ENCODE measurements at regions not wholly inside any gene's neighbourhood (a gene's known extent, or its start where the extent isn't known, plus 50 kb on each side); places are given as distances from the start of the nearest gene placed in this dataset.

GRCh38 chr2:237251986-237252385 lies 162.0 kb downstream of the COL6A3 start:
- no peaks in the 10 kb centered on the region for H3K36me3 Mint-ChIP-seq
- peaks cover 6% of the 10 kb centered on the region for H3K27me3 Mint-ChIP-seq
- peaks cover 0 to 3% (median 2%) of the 10 kb centered on the region in 3 donors for H3K9me3 Mint-ChIP-seq
- no peak overlapping the region for H3K4me3 Mint-ChIP-seq
- no peak overlapping the region for H3K27ac Mint-ChIP-seq
- H3K4me1 Mint-ChIP-seq, result no peaks in the 10 kb centered on the region

DNA sequence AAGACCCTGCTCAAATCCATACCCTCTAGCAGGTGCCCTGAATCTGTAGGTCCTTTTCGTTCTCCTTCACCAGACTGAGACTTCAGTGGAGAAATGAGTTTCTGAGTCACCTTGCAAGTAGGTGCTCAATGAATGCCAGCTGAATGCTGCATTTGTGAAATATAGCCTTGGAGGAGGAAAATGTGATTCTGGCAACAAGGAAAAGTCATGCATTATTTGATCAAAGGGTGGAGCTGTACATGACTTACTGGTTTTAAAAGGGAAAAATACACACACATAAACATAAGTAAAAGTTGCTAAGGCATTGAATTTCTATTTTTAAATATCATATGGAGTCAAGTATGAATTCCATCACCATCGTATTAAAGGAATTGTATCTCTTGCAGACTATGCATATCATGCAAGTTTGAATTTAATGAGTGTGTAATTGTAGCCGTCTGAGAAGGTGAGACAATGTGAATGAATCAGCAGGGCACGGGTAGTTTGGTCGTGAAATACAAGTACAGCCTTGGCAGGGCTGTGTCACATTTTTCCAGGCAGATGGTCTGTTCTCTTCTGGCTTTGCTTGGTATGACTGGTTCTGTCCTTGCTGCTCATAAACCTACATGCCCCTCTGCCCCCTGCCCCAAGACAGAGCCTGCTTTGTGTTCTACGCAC lies 160.8 kb downstream of the COL6A3 start:
- Mint-ChIP-seq H3K9me3 (peaks cover 0 to 3% (median 2%) of the 10 kb centered on the region in 3 donors), H3K4me1 (no peaks in the 10 kb centered on the region), H3K27me3 (peaks cover 14% of the 10 kb centered on the region), H3K36me3 (no peaks in the 10 kb centered on the region), H3K27ac (no peak overlapping the region), H3K4me3 (no peak overlapping the region)

- no peak overlapping the region for H3K4me3 Mint-ChIP-seq
These were observed 159.5 kb downstream of the COL6A3 start for GRCh38 chr2:237254369-237254861.

DNA sequence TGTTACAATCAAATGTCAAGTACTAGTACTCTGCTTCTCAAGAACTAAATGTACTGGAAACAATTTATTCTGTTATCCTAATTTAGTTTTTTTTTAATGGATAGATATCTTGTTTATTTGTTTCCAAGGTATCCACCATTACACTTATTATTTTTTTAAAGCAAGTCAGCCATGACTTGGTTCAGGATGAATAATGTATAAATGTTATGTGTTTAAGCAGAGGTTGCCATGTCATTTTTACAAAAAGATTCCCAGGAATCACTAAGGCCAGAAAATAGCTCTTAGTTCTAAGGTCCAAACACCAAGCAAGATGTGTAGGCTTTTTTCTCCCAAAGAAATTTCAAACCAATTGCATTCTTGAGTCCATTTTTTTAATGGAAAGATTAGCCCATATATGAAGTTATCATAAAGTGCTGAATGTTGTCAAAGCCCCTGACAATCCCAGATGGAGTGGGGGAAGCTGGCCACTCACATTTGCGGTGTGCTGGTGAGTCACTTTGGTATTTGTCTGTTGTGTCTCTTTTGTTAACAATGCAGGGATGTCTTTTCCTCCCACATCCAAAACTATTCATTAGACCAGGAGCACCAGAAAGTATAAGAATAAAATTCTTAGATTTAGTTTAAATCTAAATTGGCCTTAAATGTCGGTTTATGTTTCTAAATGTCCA lies 158.9 kb downstream of the COL6A3 start:
- Mint-ChIP-seq H3K36me3 (no peaks in the 10 kb centered on the region), H3K27me3 (peaks cover 16% of the 10 kb centered on the region), H3K9me3 (peaks cover 0 to 5% (median 0%) of the 10 kb centered on the region in 3 donors), H3K4me1 (no peaks in the 10 kb centered on the region), H3K4me3 (no peak overlapping the region), H3K27ac (no peak overlapping the region)

More at GRCh38 chr2:237254369-237254861, 159.5 kb downstream of the COL6A3 start:
- H3K4me1 Mint-ChIP-seq, result no peaks in the 10 kb centered on the region
- H3K36me3 Mint-ChIP-seq, result no peaks in the 10 kb centered on the region
- peaks cover 17% of the 10 kb centered on the region for H3K27me3 Mint-ChIP-seq
- peaks cover 0 to 4% (median 0%) of the 10 kb centered on the region in 3 donors for H3K9me3 Mint-ChIP-seq
- no peak overlapping the region for H3K27ac Mint-ChIP-seq

- H3K27ac Mint-ChIP-seq, result no peak overlapping the region
- H3K4me3 Mint-ChIP-seq, result no peak overlapping the region
- peaks cover 18% of the 10 kb centered on the region for H3K27me3 Mint-ChIP-seq
- H3K4me1 Mint-ChIP-seq, result no peaks in the 10 kb centered on the region
- peaks cover 0 to 5% (median 4%) of the 10 kb centered on the region in 3 donors for H3K9me3 Mint-ChIP-seq
- H3K36me3 Mint-ChIP-seq, result no peaks in the 10 kb centered on the region
These were observed 157.1 kb downstream of the COL6A3 start for GRCh38 chr2:237256887-237257286.

GRCh38 chr2:237257471-237257951 lies 156.5 kb downstream of the COL6A3 start:
- peaks cover 18% of the 10 kb centered on the region for H3K27me3 Mint-ChIP-seq
- H3K36me3 Mint-ChIP-seq, result no peaks in the 10 kb centered on the region
- H3K9me3 Mint-ChIP-seq, result peaks cover 0 to 9% (median 4%) of the 10 kb centered on the region in 3 donors
- no peak overlapping the region for H3K4me3 Mint-ChIP-seq
- H3K27ac Mint-ChIP-seq, result no peak overlapping the region
- no peaks in the 10 kb centered on the region for H3K4me1 Mint-ChIP-seq

GRCh38 chr2:237258116-237258515 lies 155.8 kb downstream of the COL6A3 start:
- Mint-ChIP-seq H3K27ac (peak overlapping the region in 1 of 3 donors; percentile 21), H3K4me1 (no peaks in the 10 kb centered on the region), H3K27me3 (peaks cover 15% of the 10 kb centered on the region), H3K36me3 (no peaks in the 10 kb centered on the region), H3K9me3 (peaks cover 0 to 11% (median 4%) of the 10 kb centered on the region in 3 donors), H3K4me3 (no peak overlapping the region)

DNA sequence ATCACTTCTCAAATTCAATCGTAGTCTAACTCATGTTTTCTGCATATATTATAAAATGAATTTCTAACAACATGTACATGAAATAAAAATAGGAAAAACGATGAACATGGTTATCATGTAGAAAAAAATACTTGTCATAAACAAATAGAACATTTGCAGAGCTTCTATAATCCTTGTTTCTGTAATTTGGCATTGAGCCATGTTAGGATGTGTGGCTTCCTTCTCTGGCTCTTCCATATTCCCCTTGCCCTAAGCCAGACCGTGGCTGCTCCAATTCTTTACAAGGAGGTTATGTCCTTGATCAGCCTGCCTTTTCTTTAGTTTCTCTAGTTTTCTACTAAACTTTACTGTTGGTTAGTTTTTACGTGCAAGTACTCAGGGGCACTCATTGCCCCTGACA lies 155.3 kb downstream of the COL6A3 start:
- H3K27me3 Mint-ChIP-seq, result peaks cover 15% of the 10 kb centered on the region
- H3K4me3 Mint-ChIP-seq, result no peak overlapping the region
- no peak overlapping the region for H3K27ac Mint-ChIP-seq
- H3K4me1 Mint-ChIP-seq, result no peaks in the 10 kb centered on the region
- peaks cover 0 to 11% (median 4%) of the 10 kb centered on the region in 3 donors for H3K9me3 Mint-ChIP-seq
- no peaks in the 10 kb centered on the region for H3K36me3 Mint-ChIP-seq

GRCh38 chr2:237259201-237259600 lies 154.8 kb downstream of the COL6A3 start:
- Mint-ChIP-seq H3K36me3 (no peaks in the 10 kb centered on the region), H3K4me1 (no peaks in the 10 kb centered on the region), H3K27me3 (peaks cover 15% of the 10 kb centered on the region), H3K4me3 (no peak overlapping the region), H3K9me3 (peaks cover 0 to 11% (median 4%) of the 10 kb centered on the region in 3 donors), H3K27ac (no peak overlapping the region)

DNA sequence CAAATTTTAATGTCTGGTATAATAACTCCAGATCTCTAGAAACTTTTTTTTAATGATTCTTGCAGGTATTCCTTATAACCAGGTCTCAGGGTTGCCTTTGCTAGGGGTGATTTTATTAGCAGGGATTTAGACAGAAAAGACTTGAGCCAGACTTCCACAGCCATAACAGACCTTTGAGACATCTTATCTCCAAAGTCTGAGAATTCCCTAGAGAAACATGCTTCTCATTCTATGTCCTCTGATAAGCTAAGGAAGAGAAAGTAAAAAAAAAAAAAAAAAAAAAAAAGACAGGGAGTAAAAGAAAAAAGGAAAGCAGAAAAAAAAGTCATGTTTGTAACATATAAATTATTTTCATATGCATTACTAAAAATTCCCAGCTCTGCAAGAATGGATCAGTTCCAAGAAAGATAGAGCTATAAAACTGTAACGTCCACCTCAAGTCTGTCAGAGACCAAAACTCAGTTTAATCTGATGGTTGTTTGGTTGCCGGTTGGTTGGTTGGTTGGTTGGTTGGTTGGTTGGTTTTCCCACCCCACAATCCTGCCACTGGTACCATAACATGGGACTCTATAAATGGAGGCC lies 153.8 kb downstream of the COL6A3 start:
- Mint-ChIP-seq H3K27me3 (peaks cover 17% of the 10 kb centered on the region), H3K27ac (no peak overlapping the region), H3K36me3 (no peaks in the 10 kb centered on the region), H3K9me3 (peaks cover 0 to 11% (median 4%) of the 10 kb centered on the region in 3 donors), H3K4me1 (no peaks in the 10 kb centered on the region), H3K4me3 (no peak overlapping the region)

DNA sequence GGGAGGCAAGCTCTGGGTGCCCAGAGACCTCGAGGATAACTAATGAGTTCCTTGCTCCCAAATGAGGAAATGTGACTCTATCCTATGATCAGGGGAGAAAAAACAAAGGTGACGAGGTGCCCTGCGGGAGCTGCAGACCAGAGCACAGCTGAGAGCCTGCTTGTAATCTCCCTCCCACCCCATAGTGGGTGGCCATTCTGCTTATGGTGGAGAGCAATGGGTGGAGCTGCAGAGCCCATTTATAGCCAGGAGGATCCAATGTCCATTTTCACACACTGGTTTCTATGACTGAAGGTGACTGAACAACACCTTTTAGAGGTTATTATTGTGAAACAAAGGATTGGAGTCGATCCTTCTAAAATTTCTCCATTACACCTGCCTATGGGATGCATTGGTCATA lies 153.3 kb downstream of the COL6A3 start:
- Mint-ChIP-seq H3K4me3 (no peak overlapping the region), H3K27ac (no peak overlapping the region), H3K27me3 (peaks cover 17% of the 10 kb centered on the region), H3K4me1 (no peaks in the 10 kb centered on the region), H3K9me3 (peaks cover 0 to 11% (median 4%) of the 10 kb centered on the region in 3 donors), H3K36me3 (no peaks in the 10 kb centered on the region)

- H3K36me3 Mint-ChIP-seq, result no peaks in the 10 kb centered on the region
- peaks cover 0 to 11% (median 4%) of the 10 kb centered on the region in 3 donors for H3K9me3 Mint-ChIP-seq
- no peak overlapping the region for H3K4me3 Mint-ChIP-seq
- no peak overlapping the region for H3K27ac Mint-ChIP-seq
- no peaks in the 10 kb centered on the region for H3K4me1 Mint-ChIP-seq
- H3K27me3 Mint-ChIP-seq, result peaks cover 17% of the 10 kb centered on the region
These were observed 152.6 kb downstream of the COL6A3 start for GRCh38 chr2:237261327-237261726.

DNA sequence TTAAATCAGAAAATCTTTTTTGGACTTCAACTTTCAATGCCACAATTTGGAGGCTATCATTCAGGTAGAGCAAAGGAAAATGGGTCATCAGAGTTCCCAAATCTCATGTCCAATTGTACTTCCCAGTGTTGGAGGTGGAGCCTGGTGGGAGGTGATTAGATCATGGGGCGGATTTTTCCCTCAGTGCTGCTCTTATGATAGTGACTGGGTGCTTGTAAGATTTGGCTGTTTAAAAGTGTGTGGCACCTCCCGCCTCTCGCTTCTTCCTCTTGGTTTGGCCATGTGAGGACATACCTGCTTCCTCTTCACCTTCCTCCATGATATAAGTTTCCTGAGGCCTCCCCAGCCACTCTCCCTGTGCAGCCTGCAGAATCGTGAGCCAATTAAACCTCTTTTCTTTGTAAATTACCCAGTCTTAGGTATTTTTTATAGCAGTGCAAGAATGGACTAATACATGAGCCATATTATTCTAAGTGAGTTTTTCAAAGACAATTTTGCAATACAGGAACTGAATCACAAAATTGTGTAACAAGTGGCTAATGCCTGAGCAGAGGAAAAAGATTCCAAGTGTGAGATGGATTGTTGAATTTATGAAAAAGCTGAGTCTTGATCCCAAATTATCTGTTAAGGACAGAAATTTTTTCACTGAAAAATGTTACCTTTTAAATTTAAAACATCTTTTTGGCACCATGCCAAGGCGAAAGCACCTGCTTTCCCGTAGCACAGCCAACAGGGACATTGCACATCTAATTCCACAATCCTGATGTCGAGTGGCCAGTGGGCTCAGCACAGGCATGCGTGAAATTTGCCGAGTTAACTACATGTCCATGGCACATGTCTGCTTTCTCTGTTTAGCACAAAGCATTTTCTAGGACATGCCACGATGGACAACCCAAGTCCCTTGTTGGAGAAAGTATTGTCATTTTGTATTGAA lies 150.9 kb downstream of the COL6A3 start:
- no peak overlapping the region for H3K4me3 Mint-ChIP-seq
- H3K27ac Mint-ChIP-seq, result no peak overlapping the region
- no peaks in the 10 kb centered on the region for H3K4me1 Mint-ChIP-seq
- H3K9me3 Mint-ChIP-seq, result peaks cover 0 to 11% (median 4%) of the 10 kb centered on the region in 3 donors
- peaks cover 8% of the 10 kb centered on the region for H3K27me3 Mint-ChIP-seq
- H3K36me3 Mint-ChIP-seq, result no peaks in the 10 kb centered on the region

GRCh38 chr2:237264480-237265219 lies 149.3 kb downstream of the COL6A3 start:
- H3K27me3 Mint-ChIP-seq, result peaks cover 3% of the 10 kb centered on the region
- H3K36me3 Mint-ChIP-seq, result no peaks in the 10 kb centered on the region
- no peak overlapping the region for H3K4me3 Mint-ChIP-seq
- H3K9me3 Mint-ChIP-seq, result peaks cover 0 to 7% (median 4%) of the 10 kb centered on the region in 3 donors
- H3K4me1 Mint-ChIP-seq, result no peaks in the 10 kb centered on the region
- H3K27ac Mint-ChIP-seq, result no peak overlapping the region
